ENCODE measurements at regions not wholly inside any gene's neighbourhood (a gene's known extent, or its start where the extent isn't known, plus 50 kb on each side); places are given as distances from the start of the nearest gene placed in this dataset.

- 70 to 90% (median 78%) methylated on average over 2 of the region's 2 CpGs for WGBS, 5 donors
- TF ChIP-seq POLR2A (IDR thresholded peaks at IDR 0.05), result no peak
- TF ChIP-seq POLR2AphosphoS5 (IDR thresholded peaks at IDR 0.05), result no peak
- TF ChIP-seq EP300 (IDR thresholded peaks at IDR 0.05), result no peak
- no peak for TF ChIP-seq CTCF (IDR thresholded peaks at IDR 0.05)
- no peaks in the 10 kb centered on the region for H3K27me3 ChIP-seq
- H3K9me3 ChIP-seq, result no peaks in the 10 kb centered on the region
- no peak overlapping the region for H3K4me3 ChIP-seq
- H3K4me1 ChIP-seq, result no peaks in the 10 kb centered on the region
- intact Hi-C loops (cut with DNase I; ENCODE audit: low total_unique reads), result no loop called here
- DNase-seq, result no peak
- H3K36me3 ChIP-seq, result no peaks in the 10 kb centered on the region
- H3K27ac ChIP-seq, result no peak overlapping the region
Measured at GRCh38 chr2:22694300-22694699, 690.7 kb upstream of the KLHL29 start.

- WGBS, 5 donors, result 25 to 43% (median 38%) methylated on average over 1 of the region's 1 CpG
- no peaks in the 10 kb centered on the region for H3K4me1 ChIP-seq
- TF ChIP-seq POLR2AphosphoS5 (IDR thresholded peaks at IDR 0.05) (no peak), EP300 (IDR thresholded peaks at IDR 0.05) (no peak), POLR2A (IDR thresholded peaks at IDR 0.05) (no peak), CTCF (IDR thresholded peaks at IDR 0.05) (no peak)
- H3K9me3 ChIP-seq, result no peaks in the 10 kb centered on the region
- no peaks in the 10 kb centered on the region for H3K27me3 ChIP-seq
- H3K27ac ChIP-seq, result no peak overlapping the region
- no peak overlapping the region for H3K4me3 ChIP-seq
- intact Hi-C loops (cut with DNase I; ENCODE audit: low total_unique reads), result no loop called here
- no peaks in the 10 kb centered on the region for H3K36me3 ChIP-seq
- no peak for DNase-seq
Measured at GRCh38 chr2:22694856-22695255, 690.1 kb upstream of the KLHL29 start.

- WGBS, 5 donors, result 69 to 83% (median 74%) methylated on average over 4 of the region's 4 CpGs
- TF ChIP-seq EP300 (IDR thresholded peaks at IDR 0.05) (no peak), CTCF (IDR thresholded peaks at IDR 0.05) (no peak), POLR2A (IDR thresholded peaks at IDR 0.05) (no peak), POLR2AphosphoS5 (IDR thresholded peaks at IDR 0.05) (no peak)
- Histone ChIP-seq H3K27ac (no peak overlapping the region), H3K4me3 (no peak overlapping the region), H3K9me3 (no peaks in the 10 kb centered on the region), H3K4me1 (no peaks in the 10 kb centered on the region), H3K27me3 (no peaks in the 10 kb centered on the region), H3K36me3 (no peaks in the 10 kb centered on the region)
- DNase-seq, result no peak
- intact Hi-C loops (cut with DNase I; ENCODE audit: low total_unique reads), result no loop called here
Measured at GRCh38 chr2:22697054-22697788, 687.8 kb upstream of the KLHL29 start.

GRCh38 chr2:22701561-22702160 lies 683.3 kb upstream of the KLHL29 start:
- Histone ChIP-seq H3K9me3 (no peaks in the 10 kb centered on the region), H3K4me3 (no peak overlapping the region), H3K36me3 (no peaks in the 10 kb centered on the region), H3K4me1 (no peaks in the 10 kb centered on the region), H3K27ac (no peak overlapping the region), H3K27me3 (no peaks in the 10 kb centered on the region)
- 68 to 79% (median 75%) methylated on average over 2 of the region's 2 CpGs for WGBS, 5 donors
- intact Hi-C loops (cut with DNase I; ENCODE audit: low total_unique reads), result no loop called here
- DNase-seq, result peak in 1 of 2 donors; percentile 35
- TF ChIP-seq POLR2A (IDR thresholded peaks at IDR 0.05), result no peak
- TF ChIP-seq EP300 (IDR thresholded peaks at IDR 0.05), result no peak
- TF ChIP-seq CTCF (IDR thresholded peaks at IDR 0.05), result no peak
- TF ChIP-seq POLR2AphosphoS5 (IDR thresholded peaks at IDR 0.05), result no peak
